ENCODE measurements at regions not wholly inside any gene's neighbourhood (a gene's known extent, or its start where the extent isn't known, plus 50 kb on each side); places are given as distances from the start of the nearest gene placed in this dataset.

GRCh38 chr12:19867151-19867550 is 427.9 kb downstream of the AEBP2 start:
- no peaks in the 10 kb centered on the region for H3K4me1 ChIP-seq
- intact Hi-C loops (cut with DNase I): no loop called here
- H3K9me3 ChIP-seq: no peaks in the 10 kb centered on the region
- H3K27me3 ChIP-seq: no peaks in the 10 kb centered on the region
- ATAC-seq (no peak), DNase-seq (no peak)
- no peaks in the 10 kb centered on the region for H3K36me3 ChIP-seq
- TF ChIP-seq CTCF (IDR thresholded peaks at IDR 0.05): no peak
- no peak overlapping the region for H3K4me3 ChIP-seq
- H3K27ac ChIP-seq: no peak overlapping the region

GRCh38 chr12:19867970-19868369 is 428.7 kb downstream of the AEBP2 start:
- no peak overlapping the region for H3K27ac ChIP-seq
- H3K9me3 ChIP-seq: no peaks in the 10 kb centered on the region
- no peaks in the 10 kb centered on the region for H3K4me1 ChIP-seq
- intact Hi-C loops (cut with DNase I): no loop called here
- no peaks in the 10 kb centered on the region for H3K27me3 ChIP-seq
- peak; percentile 77 for ATAC-seq
- no peak for DNase-seq
- H3K4me3 ChIP-seq: no peak overlapping the region
- no peak for TF ChIP-seq CTCF (IDR thresholded peaks at IDR 0.05)
- no peaks in the 10 kb centered on the region for H3K36me3 ChIP-seq

- Histone ChIP-seq H3K27me3 (no peaks in the 10 kb centered on the region), H3K36me3 (no peaks in the 10 kb centered on the region), H3K4me3 (no peak overlapping the region), H3K9me3 (no peaks in the 10 kb centered on the region), H3K4me1 (no peaks in the 10 kb centered on the region), H3K27ac (no peak overlapping the region)
- ATAC-seq (peak; percentile 17), DNase-seq (no peak)
- TF ChIP-seq CTCF (IDR thresholded peaks at IDR 0.05): no peak
- intact Hi-C loops (cut with DNase I): no loop called here
Measured at GRCh38 chr12:19869413-19869812, 430.1 kb downstream of the AEBP2 start.

- DNase-seq: no peak
- no peaks in the 10 kb centered on the region for H3K36me3 ChIP-seq
- no peak overlapping the region for H3K4me3 ChIP-seq
- H3K4me1 ChIP-seq: no peaks in the 10 kb centered on the region
- H3K27ac ChIP-seq: no peak overlapping the region
- no peak for ATAC-seq
- H3K9me3 ChIP-seq: no peaks in the 10 kb centered on the region
- no peak for TF ChIP-seq CTCF (IDR thresholded peaks at IDR 0.05)
- H3K27me3 ChIP-seq: no peaks in the 10 kb centered on the region
- intact Hi-C loops (cut with DNase I): no loop called here
Measured at GRCh38 chr12:19872621-19873540, 433.6 kb downstream of the AEBP2 start.

- H3K4me3 ChIP-seq: no peak overlapping the region
- H3K27ac ChIP-seq: no peak overlapping the region
- no peaks in the 10 kb centered on the region for H3K9me3 ChIP-seq
- no peaks in the 10 kb centered on the region for H3K27me3 ChIP-seq
- DNase-seq: no peak
- no peaks in the 10 kb centered on the region for H3K4me1 ChIP-seq
- no peak for TF ChIP-seq CTCF (IDR thresholded peaks at IDR 0.05)
- ATAC-seq: no peak
- H3K36me3 ChIP-seq: no peaks in the 10 kb centered on the region
- intact Hi-C loops (cut with DNase I): no loop called here
Measured at GRCh38 chr12:19880076-19880475, 440.8 kb downstream of the AEBP2 start.

Measured in left lung (tissue), 4 donors.